Left renal cortex interstitium (tissue), 4 donors: ENCODE measurements at regions not wholly inside any gene's neighbourhood (a gene's known extent, or its start where the extent isn't known, plus 50 kb on each side); places are given as distances from the start of the nearest gene placed in this dataset.

Source experiments
- DNase-seq, 4 donors: peaks; one replicate each; pipeline ENCODE4 v3.0.0-alpha.2; 2013; ENCODE audit warnings: low read depth in 4 of 4, low spot score in 2 of 4, missing footprints in 1 of 4

DNA sequence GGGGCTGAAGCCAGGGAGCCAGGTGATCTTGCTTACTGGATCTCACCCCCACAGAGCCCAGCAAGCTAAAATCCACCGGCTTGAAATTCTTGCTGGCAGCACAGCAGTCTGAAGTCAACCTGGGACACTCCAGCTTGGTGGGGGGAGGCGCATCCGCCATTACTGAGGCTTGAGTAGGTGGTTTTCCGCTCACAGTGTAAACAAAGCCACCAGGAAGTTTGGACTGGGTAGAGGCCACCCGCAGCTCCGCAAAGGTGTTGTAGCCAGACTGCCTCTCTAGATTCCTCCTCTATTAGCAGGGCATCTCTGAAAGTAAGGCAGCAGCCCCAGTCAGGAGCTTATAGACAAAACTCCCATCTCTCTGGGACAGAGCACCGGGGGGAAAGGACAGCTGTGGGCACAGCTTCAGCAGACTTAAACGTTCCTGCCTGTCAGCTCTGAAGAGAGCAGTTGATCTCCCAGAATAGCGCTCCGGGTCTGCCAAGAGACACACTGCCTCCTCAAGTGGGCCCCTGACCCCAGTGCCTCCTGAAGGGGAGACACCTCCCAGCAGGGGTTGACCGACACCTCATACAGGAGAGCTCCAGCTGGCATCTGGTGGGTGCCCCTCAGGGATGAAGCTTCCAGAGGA lies 206.3 kb upstream of the KHDRBS2 start:
- DNase-seq = no peak

- DNase-seq = no peak
Observed at GRCh38 chr6:62480544-62480943, 194.5 kb upstream of the KHDRBS2 start.

DNA sequence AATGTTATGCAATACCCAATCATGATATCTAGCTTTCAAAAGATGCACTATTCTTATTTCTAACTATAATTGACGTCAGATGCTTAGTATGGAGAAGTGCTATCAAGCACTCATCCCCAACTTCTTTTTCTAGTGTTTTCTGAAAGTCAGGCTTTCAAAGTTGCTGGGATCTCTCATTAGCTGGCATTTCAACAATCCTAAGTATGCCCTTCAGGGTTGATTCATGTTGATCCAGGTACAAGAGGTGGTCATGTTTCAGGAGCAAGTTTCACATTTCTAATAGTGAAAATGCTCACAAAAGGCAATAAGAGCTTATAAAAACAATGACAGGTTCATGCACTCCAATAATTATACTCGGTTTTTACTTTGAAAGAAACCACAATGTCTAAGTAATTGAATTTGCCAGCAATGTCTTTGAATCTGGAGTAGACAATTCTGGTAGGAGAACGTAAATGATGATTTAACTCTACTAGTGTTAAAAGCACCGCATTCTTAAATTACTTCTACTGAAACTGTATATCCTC lies 193.7 kb upstream of the KHDRBS2 start:
- peak in 2 of 4 donors; percentile 1 to 5 for DNase-seq

DNA sequence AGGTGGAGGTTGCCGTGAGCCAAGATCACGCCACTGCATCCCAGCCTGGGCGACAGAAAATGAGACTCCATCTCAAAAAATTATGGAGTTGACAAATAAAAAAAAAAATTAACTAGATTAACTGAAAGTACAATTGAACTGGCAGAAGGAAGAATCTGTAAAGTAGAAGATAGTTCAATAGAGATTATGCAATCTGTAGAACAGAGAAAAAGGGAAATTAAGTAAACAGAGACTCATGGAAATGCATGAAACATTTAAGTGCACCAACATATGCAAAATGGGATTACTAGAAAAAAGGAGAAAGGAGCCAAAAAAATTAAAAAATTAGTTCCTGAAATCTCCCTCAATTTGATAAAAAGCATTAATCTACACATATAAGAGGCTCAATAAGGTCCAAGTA lies 188.8 kb upstream of the KHDRBS2 start:
- DNase-seq = no peak

GRCh38 chr6:62466607-62467006 lies 180.6 kb upstream of the KHDRBS2 start:
- DNase-seq = no peak

DNA sequence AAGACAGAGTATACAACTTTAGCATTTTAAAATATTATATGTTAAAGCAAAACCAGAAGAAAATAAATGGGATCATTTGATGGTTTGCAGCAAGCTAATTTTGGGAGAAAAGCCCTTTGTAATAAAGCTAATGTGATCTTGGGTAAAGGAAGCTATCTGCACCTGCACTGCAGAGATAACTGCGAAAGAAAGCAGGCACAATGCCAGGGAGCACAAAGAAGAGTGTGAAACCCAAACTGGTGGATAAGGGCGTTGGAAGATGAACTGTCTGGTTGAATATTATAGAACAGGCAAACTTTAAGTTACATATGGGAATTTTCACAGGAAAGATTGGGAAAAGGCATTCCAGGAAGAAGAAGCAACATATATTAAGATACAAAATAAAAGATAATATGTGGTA lies 179.2 kb upstream of the KHDRBS2 start:
- no peak for DNase-seq

DNA sequence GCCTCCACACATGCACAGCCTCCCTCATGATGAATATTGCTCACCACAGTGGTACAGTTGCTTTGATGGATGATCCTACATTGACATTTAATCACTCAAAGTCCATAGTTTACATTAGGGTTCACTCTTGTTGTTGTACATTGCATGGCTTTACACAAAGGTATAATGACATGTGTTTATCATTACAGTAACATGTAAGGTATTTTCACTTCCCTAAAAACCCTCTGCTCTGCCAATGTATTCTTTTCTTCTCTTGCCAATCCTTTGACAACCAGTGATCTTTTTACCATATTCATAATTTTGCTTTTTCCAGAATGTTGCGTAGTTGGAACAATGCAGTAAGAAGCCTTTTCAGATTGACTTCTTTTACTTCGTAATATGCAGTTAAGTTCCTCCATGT lies 166.6 kb upstream of the KHDRBS2 start:
- DNase-seq = no peak

- DNase-seq = no peak
Observed at GRCh38 chr6:62446647-62447316, 160.8 kb upstream of the KHDRBS2 start.

DNA sequence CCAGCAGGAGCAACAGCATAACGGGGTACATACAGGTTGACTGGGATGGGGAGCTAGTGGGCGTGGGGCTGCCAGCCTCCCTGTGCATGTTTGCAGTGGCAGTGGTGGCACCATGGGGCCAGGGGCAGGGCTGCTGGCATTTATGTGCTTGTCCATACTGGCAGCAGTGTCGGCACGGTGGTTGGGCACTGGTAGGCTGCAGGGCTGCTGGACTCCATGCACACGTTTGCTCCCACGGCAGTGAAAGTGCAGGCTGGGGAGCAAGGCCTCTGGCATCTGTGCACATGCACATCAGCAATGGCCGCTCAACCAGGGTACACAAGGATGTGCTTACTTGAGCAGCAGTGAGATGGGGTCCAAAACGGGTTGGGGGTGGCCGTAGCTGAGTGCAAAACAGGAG lies 159.5 kb upstream of the KHDRBS2 start:
- DNase-seq = no peak

DNA sequence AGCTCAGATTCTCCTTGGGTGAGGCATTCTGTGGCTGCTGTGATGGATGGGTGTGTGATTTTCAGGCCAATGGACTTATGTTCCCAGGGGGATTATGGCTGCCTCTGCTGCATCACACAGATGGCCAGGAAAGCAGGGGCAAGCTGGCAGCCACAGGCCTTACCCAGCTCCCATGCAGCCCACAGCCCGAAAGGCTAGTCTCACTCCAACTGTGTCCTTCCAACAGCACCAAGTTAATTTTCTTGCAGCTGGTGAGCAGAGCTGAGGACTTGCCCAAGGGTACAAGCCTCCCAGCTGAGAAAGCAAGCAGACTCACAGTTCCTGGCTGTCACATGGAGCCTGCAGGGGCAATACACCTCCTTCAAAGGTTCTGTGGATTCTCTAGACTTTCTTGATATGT lies 155.2 kb upstream of the KHDRBS2 start:
- DNase-seq = no peak

DNA sequence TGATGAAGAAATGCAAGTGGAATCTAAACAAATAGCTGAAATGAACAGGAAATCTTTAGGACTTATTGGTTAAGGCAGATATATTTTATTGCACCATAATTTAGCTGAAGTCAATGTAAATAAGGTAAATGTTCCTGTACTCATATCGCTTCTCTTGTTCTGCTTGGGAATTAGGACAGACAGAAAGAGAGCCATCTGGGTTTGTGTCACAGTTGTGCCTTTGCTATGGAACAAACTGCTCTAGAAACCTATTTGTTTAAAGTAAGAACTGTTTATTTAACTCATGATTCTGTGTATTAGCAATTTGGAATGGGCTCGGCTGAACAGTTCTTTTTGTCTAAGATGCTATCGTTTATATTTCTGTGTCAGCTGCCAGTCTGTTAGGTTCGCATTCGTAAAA lies 143.8 kb upstream of the KHDRBS2 start:
- DNase-seq = no peak

DNA sequence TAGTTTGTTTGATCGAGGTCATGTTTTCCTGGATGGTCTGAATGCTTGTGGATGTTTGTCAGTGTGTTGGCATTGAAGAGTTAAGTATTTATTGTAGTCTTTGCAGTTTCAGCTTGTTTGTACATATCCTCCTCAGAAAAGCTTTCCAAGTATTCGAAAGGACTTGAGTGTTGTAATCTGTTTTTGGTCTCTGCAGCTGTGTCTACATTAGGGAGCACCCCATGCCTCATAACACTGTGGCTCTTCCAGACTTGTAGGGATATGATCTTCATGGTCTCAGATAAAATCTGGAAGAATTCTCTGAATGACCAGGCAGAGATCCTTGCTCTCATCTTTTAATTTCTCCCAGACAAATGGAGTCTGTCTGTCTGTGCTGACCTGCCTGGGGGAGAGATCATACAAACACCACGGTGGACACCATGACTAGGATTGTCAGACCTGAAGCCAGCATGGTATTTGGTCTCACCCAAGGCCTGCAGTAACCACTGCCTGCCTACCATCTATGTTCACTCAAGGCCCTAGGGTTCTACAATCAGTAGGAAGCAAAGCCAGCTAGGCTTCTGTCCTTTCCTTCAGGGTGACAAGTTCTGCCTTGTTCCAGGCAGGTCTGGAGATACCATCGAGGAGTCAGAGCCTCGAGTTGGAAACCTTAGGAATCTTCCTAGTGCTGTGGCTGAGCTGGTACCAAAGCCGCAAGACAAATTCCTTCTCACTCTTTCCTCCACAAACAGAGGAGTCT lies 114.7 kb upstream of the KHDRBS2 start:
- DNase-seq = no peak

DNA sequence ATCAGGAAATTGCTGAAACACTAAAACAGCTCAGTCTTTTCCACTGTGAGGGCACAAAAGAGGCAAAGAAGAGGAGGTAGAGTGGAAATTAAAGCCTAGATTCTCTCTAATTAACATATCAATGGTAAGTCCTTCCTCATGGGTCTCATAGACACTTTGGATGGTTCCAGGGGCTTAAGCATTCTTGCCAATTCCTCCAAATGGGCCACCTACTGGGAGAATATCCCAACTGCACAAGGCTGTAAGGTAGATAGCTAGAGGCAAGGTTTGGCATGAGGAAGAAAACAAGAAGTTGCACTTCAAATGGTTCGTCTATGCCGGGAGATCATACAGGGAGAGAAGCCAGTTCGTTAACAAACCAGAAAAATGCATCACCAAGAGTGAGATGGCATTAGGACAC lies 107.6 kb upstream of the KHDRBS2 start:
- no peak for DNase-seq

DNA sequence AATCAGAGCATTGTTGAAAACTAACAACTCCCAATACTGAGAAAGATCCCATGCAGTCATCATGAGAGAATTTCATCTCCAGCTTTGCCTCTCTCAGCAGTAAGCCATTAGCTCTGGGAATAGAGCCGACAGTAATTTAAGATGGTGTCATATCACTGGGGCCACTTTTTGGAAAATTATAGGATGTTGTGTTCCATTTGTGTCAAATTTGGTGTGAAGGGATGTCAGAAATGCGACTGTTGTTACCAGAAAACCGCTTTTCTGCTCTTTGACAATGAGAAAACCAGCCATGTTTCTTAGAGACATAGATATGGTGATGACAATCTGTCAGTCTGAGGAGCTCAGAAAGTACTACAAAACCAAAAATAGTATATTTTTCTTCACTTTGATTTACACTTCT lies 106.3 kb upstream of the KHDRBS2 start:
- no peak for DNase-seq

- DNase-seq = no peak
Observed at GRCh38 chr6:62391358-62391757, 105.3 kb upstream of the KHDRBS2 start.

DNA sequence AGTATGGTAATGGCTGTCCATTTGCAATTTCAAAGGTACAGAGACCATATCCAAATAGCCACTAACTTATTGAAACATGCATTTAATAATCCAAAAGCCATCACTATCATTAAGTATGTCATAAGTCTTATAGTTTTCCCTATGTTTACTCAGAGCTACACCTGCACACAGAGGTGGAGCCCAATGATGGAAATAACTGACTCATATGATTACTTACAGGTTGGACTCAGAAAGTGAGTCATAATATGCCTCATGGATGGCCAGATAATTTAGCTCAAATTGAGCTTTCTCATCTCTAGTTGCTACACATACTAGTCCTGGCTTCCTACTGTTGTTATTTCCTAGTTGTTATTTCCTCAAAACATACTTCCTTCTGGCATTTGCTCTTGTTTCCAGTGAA lies 104.4 kb upstream of the KHDRBS2 start:
- no peak for DNase-seq

- DNase-seq = no peak
Observed at GRCh38 chr6:62371453-62372210, 85.6 kb upstream of the KHDRBS2 start.

GRCh38 chr6:62367601-62368000 lies 81.6 kb upstream of the KHDRBS2 start:
- DNase-seq = no peak

DNA sequence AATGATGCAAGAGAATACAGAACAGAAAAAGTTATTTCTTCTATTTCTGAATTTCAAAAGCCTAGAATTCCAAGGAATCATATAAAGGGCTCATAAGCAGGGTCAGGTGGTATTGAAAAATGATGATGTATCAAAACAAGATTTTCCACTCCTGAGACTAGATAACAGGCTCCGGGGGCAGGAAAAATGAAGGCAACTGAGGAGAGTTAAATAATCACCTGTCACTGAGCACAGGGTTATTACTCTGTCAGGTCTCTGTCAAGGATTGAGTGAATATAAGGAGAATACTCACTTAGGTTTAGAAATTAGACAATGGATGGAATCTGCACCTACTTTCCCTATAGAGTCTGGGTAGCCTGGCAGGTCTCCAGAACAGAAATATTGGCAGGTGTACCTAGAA lies 76.1 kb upstream of the KHDRBS2 start:
- DNase-seq = no peak

DNA sequence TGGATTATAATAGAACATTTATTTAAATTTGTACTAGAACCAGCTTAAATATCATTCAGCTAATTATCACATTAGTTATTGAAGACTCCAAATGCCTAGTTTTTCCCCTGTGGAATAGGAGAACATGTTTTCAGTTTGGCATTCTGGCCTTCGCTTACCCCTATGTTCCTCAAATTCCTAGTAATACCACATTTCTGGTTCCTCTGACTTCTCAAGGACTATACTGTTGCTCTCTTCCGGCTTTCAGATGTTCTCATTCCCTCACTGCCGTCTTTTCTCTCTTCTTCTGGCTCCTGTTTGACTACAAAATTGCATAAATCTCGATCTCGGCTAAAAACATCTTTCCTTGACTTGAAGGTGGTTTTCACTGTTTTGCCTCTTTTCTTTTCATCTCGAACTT lies 71.8 kb upstream of the KHDRBS2 start:
- peak in 1 of 4 donors; percentile 13 for DNase-seq

DNA sequence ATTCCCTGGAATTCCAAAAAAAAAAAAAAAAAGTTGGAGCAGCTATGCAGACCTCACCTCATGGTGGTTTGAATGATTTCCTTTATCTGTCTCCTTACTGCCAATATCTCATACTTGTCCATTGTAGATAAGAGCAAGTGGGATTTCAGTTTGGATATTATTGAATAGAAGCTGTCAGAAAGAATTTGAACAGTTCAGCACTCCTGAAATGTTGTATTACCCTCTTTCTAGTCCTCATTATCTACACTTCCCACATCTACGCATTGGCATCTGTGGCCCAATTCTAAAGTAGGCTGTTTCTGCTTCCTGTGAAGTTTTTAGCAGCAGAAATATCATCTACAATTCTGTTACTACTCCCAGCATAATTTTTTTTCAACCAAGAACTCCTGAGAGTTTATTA lies 68.2 kb upstream of the KHDRBS2 start:
- DNase-seq = no peak
